Jurkat, Clone E6-1 (cell line): ENCODE measurements at regions not wholly inside any gene's neighbourhood (a gene's known extent, or its start where the extent isn't known, plus 50 kb on each side); places are given as distances from the start of the nearest gene placed in this dataset.
"Not testable (repeated sequence)": the region's sequence is repeated elsewhere in the genome, so short reads cannot be mapped to it uniquely, and the experiment has no call there.

Experiments
- DNase-seq: peaks from one replicate; pipeline ENCODE4 v3.0.0-alpha.2; 2011; ENCODE audit warnings: low read depth, low spot score
- H3K4me3 ChIP-seq: 2 replicates; pipeline ENCODE4 v1.5.1; 2011; ENCODE audit warnings: mild to moderate bottlenecking, low read length, control low read depth, moderate library complexity

GRCh38 chr1:232179896-232180778, 449.8 kb downstream of the SIPA1L2 start:
- DNase-seq: no peak
- H3K4me3 ChIP-seq: no peak overlapping the region

GRCh38 chr1:232178191-232178590, 451.7 kb downstream of the SIPA1L2 start:
- no peak for DNase-seq
- H3K4me3 ChIP-seq: no peak overlapping the region

GRCh38 chr1:232177438-232177837, 452.5 kb downstream of the SIPA1L2 start:
- no peak for DNase-seq
- H3K4me3 ChIP-seq: no peak overlapping the region

- H3K4me3 ChIP-seq: no peak overlapping the region
- no peak for DNase-seq
Observed at GRCh38 chr1:232176222-232176621, 453.7 kb downstream of the SIPA1L2 start.

- no peak for DNase-seq
- no peak overlapping the region for H3K4me3 ChIP-seq
Observed at GRCh38 chr1:232174306-232174705, 455.6 kb downstream of the SIPA1L2 start.

- peak; percentile 3 for DNase-seq
- H3K4me3 ChIP-seq: no peak overlapping the region
Observed at GRCh38 chr1:232172563-232172962, 457.4 kb downstream of the SIPA1L2 start.

GRCh38 chr1:232170909-232171308, 459.0 kb downstream of the SIPA1L2 start:
- no peak overlapping the region for H3K4me3 ChIP-seq
- DNase-seq: no peak

- no peak for DNase-seq
- no peak overlapping the region for H3K4me3 ChIP-seq
Observed at GRCh38 chr1:232169436-232169835, 460.5 kb downstream of the SIPA1L2 start.

- no peak for DNase-seq
Observed at GRCh38 chr1:232168508-232168907, 461.4 kb downstream of the SIPA1L2 start.

GRCh38 chr1:232166942-232167341, 463.0 kb downstream of the SIPA1L2 start:
- DNase-seq: peak; percentile 9
- H3K4me3 ChIP-seq: no peak overlapping the region

More at GRCh38 chr1:232168508-232168907, 461.4 kb downstream of the SIPA1L2 start:
- H3K4me3 ChIP-seq: no peak overlapping the region

- no peak for DNase-seq
- no peak overlapping the region for H3K4me3 ChIP-seq
Observed at GRCh38 chr1:232164078-232164963, 465.6 kb downstream of the SIPA1L2 start.

- no peak overlapping the region for H3K4me3 ChIP-seq
- no peak for DNase-seq
Observed at GRCh38 chr1:232163533-232163932, 466.4 kb downstream of the SIPA1L2 start.

GRCh38 chr1:232162001-232162400, 467.9 kb downstream of the SIPA1L2 start:
- H3K4me3 ChIP-seq: no peak overlapping the region
- peak; percentile 25 for DNase-seq

- DNase-seq, H3K4me3 ChIP-seq: not testable (repeated sequence)
Observed at GRCh38 chr1:232158558-232158957, 471.4 kb downstream of the SIPA1L2 start.

- DNase-seq, H3K4me3 ChIP-seq: not testable (repeated sequence)
Observed at GRCh38 chr1:232156070-232156469, 473.9 kb downstream of the SIPA1L2 start.

GRCh38 chr1:232153652-232154051, 476.3 kb downstream of the SIPA1L2 start:
- no peak for DNase-seq
- no peak overlapping the region for H3K4me3 ChIP-seq

GRCh38 chr1:232150770-232151548, 479.0 kb downstream of the SIPA1L2 start:
- no peak overlapping the region for H3K4me3 ChIP-seq
- no peak for DNase-seq

- H3K4me3 ChIP-seq: no peak overlapping the region
- DNase-seq: no peak
Observed at GRCh38 chr1:232149287-232150201, 480.4 kb downstream of the SIPA1L2 start.
